IPS DF 6.9 (cell line): ENCODE measurements at regions not wholly inside any gene's neighbourhood (a gene's known extent, or its start where the extent isn't known, plus 50 kb on each side); places are given as distances from the start of the nearest gene placed in this dataset.

Experiments used
- DNase-seq: peaks from one replicate; pipeline ENCODE4 v3.0.0-alpha.2; 2013; ENCODE audit warnings: low read depth, low spot score
- H3K27ac ChIP-seq: one replicate; pipeline ENCODE4 v1.5.1; 2013; ENCODE audit warnings: low read length, control low read depth
- H3K27me3 ChIP-seq: 2 replicates; pipeline ENCODE4 v1.6.1; 2013; ENCODE audit warnings: mild to moderate bottlenecking, low read length; ENCODE audit not compliant: control insufficient read depth, insufficient read depth
- H3K36me3 ChIP-seq: 2 replicates; pipeline ENCODE4 v1.6.1; 2013; ENCODE audit warnings: low read length; ENCODE audit not compliant: control insufficient read depth, insufficient read depth
- H3K4me1 ChIP-seq: 2 replicates; pipeline ENCODE4 v1.6.1; 2013; ENCODE audit warnings: low read length; ENCODE audit not compliant: control insufficient read depth, insufficient read depth
- H3K4me3 ChIP-seq: 2 replicates; pipeline ENCODE4 v1.5.1; 2013; ENCODE audit warnings: mild to moderate bottlenecking, low read length
- H3K9me3 ChIP-seq: 2 replicates; pipeline ENCODE4 v1.6.1; 2013; ENCODE audit warnings: low read length, inconsistent platforms; ENCODE audit not compliant: control insufficient read depth, insufficient read depth
- WGBS: extraction: QIAGEN DNeasy Blood & Tissue Kit; methylation state at CpG from one replicate; pipeline ENCODE4 v1.1.7; 2013; ENCODE audit warnings: mixed read lengths, missing lambda C conversion rate; ENCODE audit not compliant: insufficient read length, insufficient coverage; 5-methylcytosine and 5-hydroxymethylcytosine counted together

DNA sequence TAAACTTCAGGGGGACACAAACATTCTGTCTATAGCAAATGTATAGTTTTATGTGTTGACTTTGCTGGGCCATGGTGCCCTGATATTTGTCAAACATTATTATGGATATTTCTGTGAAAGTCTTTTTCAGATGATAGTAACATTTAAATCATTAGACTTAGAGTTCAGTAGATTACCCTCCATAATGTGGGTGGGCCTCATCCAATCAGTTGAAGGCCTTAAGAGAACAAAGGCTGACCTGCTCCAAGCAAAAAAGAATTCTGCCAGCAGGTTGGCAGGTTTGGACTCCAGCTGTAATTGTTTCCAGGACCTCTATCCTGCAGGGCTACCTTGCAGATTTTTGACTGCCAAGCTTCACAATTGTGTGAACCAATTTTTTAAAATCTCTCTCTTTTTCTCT is 1250.9 kb downstream of the ROBO1 start:
- H3K27ac ChIP-seq = no peak overlapping the region
- H3K36me3 ChIP-seq = no peaks in the 10 kb centered on the region
- no peak for DNase-seq

DNA sequence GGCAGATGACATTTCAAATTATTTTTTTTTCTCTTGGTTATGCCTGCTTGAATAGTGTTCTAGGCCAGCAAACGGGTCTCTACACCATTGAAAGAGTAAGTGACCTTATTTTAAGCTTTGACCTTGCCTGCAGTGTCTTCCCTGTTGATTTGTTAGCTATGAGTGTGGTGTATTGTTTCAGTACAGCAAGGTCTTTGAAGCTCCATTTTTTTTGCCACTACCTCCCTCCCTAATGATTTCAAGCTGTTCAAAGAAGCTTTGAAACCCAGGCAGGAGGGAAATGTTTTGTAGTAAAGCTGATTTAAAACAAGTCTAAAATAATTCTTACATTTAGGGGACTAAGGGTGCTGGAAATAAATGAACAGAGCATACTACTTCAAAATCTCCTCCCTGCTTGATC is 1249.8 kb downstream of the ROBO1 start:
- no peaks in the 10 kb centered on the region for H3K9me3 ChIP-seq
- no peaks in the 10 kb centered on the region for H3K36me3 ChIP-seq
- WGBS = no CpG with 5 or more reads among the region's 1 CpG
- DNase-seq = no peak
- H3K27ac ChIP-seq = no peak overlapping the region
- H3K4me1 ChIP-seq = no peaks in the 10 kb centered on the region
- no peaks in the 10 kb centered on the region for H3K27me3 ChIP-seq
- H3K4me3 ChIP-seq = no peak overlapping the region

More for the DNA sequence above, 1250.9 kb downstream of the ROBO1 start:
- Histone ChIP-seq H3K4me3 (no peak overlapping the region), H3K4me1 (no peaks in the 10 kb centered on the region), H3K9me3 (no peaks in the 10 kb centered on the region), H3K27me3 (no peaks in the 10 kb centered on the region)

DNA sequence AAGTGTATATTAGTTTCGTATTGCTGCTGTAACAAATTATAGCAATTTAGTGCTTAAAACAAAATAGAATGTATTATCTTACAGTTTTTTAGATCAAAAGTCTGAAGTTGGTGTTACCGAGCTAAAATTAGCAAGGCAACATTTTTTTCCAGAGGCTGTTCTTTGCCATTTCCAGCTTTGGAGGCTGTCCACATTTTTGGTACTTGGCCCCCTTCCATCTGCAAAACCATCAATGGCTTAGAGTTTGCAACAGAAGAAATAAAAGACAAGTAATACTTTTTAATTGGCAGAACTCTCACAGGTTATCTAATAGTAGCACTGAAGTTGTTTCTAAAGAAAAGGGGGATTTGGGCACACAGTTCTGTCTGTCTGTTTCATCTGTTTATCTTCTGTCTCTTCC is 1248.5 kb downstream of the ROBO1 start:
- Histone ChIP-seq H3K9me3 (no peaks in the 10 kb centered on the region), H3K27me3 (no peaks in the 10 kb centered on the region), H3K27ac (no peak overlapping the region), H3K4me1 (no peaks in the 10 kb centered on the region), H3K4me3 (no peak overlapping the region), H3K36me3 (no peaks in the 10 kb centered on the region)
- DNase-seq = no peak
- no CpG with 5 or more reads among the region's 2 CpGs for WGBS

DNA sequence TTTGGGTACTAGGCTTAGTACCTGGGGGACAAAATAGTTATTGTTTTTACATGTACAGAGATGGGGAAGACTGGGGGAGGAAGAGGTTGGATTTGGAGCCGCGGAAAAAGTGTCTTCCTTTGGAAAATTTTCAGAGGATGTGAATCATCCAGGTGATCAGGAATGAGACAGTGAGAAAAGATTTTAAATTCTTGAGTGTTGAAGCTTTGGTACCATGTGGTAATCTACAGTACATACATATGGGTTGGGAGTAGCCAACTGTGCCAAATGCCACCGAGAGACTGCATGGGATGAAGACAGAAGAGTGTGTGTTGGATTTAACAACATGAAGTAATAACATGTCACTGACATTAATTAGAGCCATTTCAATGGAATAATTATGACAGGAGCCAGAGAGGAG is 1238.2 kb downstream of the ROBO1 start:
- H3K27ac ChIP-seq = no peak overlapping the region
- H3K4me1 ChIP-seq = no peaks in the 10 kb centered on the region
- no CpG with 5 or more reads among the region's 3 CpGs for WGBS
- H3K27me3 ChIP-seq = no peaks in the 10 kb centered on the region
- no peak for DNase-seq
- no peaks in the 10 kb centered on the region for H3K36me3 ChIP-seq
- no peak overlapping the region for H3K4me3 ChIP-seq
- no peaks in the 10 kb centered on the region for H3K9me3 ChIP-seq

DNA sequence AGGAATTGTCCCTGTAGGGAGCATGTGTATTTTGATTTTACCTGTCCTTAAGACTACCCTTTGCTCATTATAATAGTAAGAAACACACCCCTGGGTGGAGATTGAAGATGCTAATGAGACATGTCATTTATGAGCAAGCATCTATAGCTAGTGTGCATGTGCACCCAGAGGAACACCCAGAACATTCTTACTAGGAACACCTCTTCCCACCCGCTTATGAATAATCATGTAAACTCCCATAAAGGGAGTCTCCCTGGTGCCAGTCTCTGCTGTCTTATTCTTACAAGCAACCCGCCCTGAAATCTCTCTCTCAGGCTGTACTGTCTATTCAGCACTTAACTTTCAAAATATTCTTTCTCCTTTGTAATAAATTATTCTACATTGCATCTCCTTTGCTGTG is 1227.3 kb downstream of the ROBO1 start:
- no peak overlapping the region for H3K27ac ChIP-seq
- no peak overlapping the region for H3K4me3 ChIP-seq
- no peak for DNase-seq
- H3K36me3 ChIP-seq = no peaks in the 10 kb centered on the region
- H3K9me3 ChIP-seq = no peaks in the 10 kb centered on the region
- no CpG with 5 or more reads among the region's 2 CpGs for WGBS
- no peaks in the 10 kb centered on the region for H3K27me3 ChIP-seq
- no peaks in the 10 kb centered on the region for H3K4me1 ChIP-seq

DNA sequence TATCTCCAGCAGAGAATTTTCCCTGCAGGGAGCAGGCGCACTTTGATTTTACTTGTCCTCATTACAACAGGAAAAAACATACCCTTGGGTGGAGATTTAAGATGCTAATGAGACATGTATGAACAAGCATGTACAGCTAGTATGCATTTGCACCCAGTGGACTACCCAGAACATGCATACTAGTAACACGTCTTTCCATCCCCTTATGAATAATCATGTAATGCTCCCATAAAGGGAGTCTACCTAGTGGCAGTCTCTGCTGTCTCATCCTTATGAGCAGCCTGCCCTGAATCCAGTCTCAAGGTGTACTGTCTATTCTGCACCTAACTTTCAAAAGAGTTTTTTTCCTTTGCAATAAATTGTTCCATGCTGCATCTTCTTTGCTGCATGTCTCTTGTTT is 1222.0 kb downstream of the ROBO1 start:
- Histone ChIP-seq H3K4me3 (no peak overlapping the region), H3K4me1 (no peaks in the 10 kb centered on the region), H3K36me3 (no peaks in the 10 kb centered on the region), H3K9me3 (no peaks in the 10 kb centered on the region), H3K27ac (no peak overlapping the region), H3K27me3 (no peaks in the 10 kb centered on the region)
- DNase-seq = no peak
- WGBS = no CpG with 5 or more reads among the region's 2 CpGs
